ENCODE measurements at regions not wholly inside any gene's neighbourhood (a gene's known extent, or its start where the extent isn't known, plus 50 kb on each side); places are given as distances from the start of the nearest gene placed in this dataset.

- TF ChIP-seq, protein P1, sequence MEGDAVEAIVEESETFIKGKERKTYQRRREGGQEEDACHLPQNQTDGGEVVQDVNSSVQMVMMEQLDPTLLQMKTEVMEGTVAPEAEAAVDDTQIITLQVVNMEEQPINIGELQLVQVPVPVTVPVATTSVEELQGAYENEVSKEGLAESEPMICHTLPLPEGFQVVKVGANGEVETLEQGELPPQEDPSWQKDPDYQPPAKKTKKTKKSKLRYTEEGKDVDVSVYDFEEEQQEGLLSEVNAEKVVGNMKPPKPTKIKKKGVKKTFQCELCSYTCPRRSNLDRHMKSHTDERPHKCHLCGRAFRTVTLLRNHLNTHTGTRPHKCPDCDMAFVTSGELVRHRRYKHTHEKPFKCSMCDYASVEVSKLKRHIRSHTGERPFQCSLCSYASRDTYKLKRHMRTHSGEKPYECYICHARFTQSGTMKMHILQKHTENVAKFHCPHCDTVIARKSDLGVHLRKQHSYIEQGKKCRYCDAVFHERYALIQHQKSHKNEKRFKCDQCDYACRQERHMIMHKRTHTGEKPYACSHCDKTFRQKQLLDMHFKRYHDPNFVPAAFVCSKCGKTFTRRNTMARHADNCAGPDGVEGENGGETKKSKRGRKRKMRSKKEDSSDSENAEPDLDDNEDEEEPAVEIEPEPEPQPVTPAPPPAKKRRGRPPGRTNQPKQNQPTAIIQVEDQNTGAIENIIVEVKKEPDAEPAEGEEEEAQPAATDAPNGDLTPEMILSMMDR (conservative IDR thresholded peaks at IDR 0.05): no peak
- TF ChIP-seq ZFX (IDR thresholded peaks at IDR 0.05): no peak
These were observed 346.6 kb downstream of the PABPC4L start for GRCh38 chr4:133855001-133855400.
